ENCODE measurements at regions not wholly inside any gene's neighbourhood (a gene's known extent, or its start where the extent isn't known, plus 50 kb on each side); places are given as distances from the start of the nearest gene placed in this dataset.

GRCh38 chr5:155936520-155937406 is 390.2 kb upstream of the SGCD start:
- no peak for ATAC-seq
- WGBS (ENCODE audit: insufficient coverage, low coverage, missing lambda C conversion rate) = under 1% methylated on average over 18 of the region's 20 CpGs
- ChIA-PET POLR2A (no interaction called here), CTCF (ENCODE audit: low intra/inter-chr PET ratio) (no interaction called here)
- no peaks in the 10 kb centered on the region for H4K20me1 ChIP-seq (replicated peaks; ENCODE audit: control insufficient read depth, insufficient read depth, low read length)
- no peak overlapping the region for H2AFZ ChIP-seq (ENCODE audit: low read depth, low read length)
- H3K9me1 ChIP-seq (ENCODE audit: control insufficient read depth, insufficient read depth, low read length) = no peaks in the 10 kb centered on the region
- no peak overlapping the region for H3K4me3 ChIP-seq
- TF ChIP-seq DACH1 (IDR thresholded peaks at IDR 0.05; ENCODE audit: partially characterized antibody) (no peak), KDM2B (CRISPR knock-in tag; IDR thresholded peaks at IDR 0.05) (no peak), ARID2 (IDR thresholded peaks at IDR 0.05) (no peak), MAFG (tag; conservative IDR thresholded peaks at IDR 0.05) (no peak)
- no peaks in the 10 kb centered on the region for H3K79me2 ChIP-seq (ENCODE audit: control insufficient read depth, insufficient read depth, low read length)
- no peak for DNase-seq (ENCODE audit: extremely low read depth in 1 of 4, low spot score in 3 of 4)
- no peaks in the 10 kb centered on the region for H3K36me3 ChIP-seq (ENCODE audit: control insufficient read depth, insufficient read depth, low read length)
- intact Hi-C loops (cut with micrococcal nuclease) = no loop called here
- no peak overlapping the region for H3K9ac ChIP-seq (ENCODE audit: insufficient read depth in 1 of 2, low read depth in 2 of 2, low read length in 2 of 2)
- in situ Hi-C loops (cut with MboI) = no loop called here
- no peaks in the 10 kb centered on the region for H3K9me3 ChIP-seq (replicated peaks; ENCODE audit: control insufficient read depth, insufficient read depth, low read depth, low read length)
- no TSS peak for BruUV-seq (replicated peaks)
- H3K27me3 ChIP-seq (ENCODE audit: control insufficient read depth in 2 of 2, insufficient read depth in 2 of 2, low read length in 2 of 2) = no peaks in the 10 kb centered on the region
- FAIRE-seq = no peak
- H3K4me1 ChIP-seq (replicated peaks in 1 of 2; ENCODE audit: control insufficient read depth in 2 of 2, insufficient read depth in 2 of 2, low read length in 2 of 2) = peaks cover 0 to 4% of the 10 kb centered on the region in 2 experiments; a peak in 1 of 5 replicates
- H3K27ac ChIP-seq (ENCODE audit: extremely low read depth, low read depth, low read length) = no peak overlapping the region
- no peak overlapping the region for H3K4me2 ChIP-seq (ENCODE audit: insufficient read depth, low read length)

GRCh38 chr5:155938051-155938450 is 388.9 kb upstream of the SGCD start:
- H3K4me3 ChIP-seq = no peak overlapping the region
- intact Hi-C loops (cut with micrococcal nuclease) (no loop called here), in situ Hi-C loops (cut with MboI) (no loop called here)
- ATAC-seq = no peak
- no peak overlapping the region for H3K27ac ChIP-seq (ENCODE audit: extremely low read depth, low read depth, low read length)
- no peak for FAIRE-seq
- no peak for DNase-seq (ENCODE audit: extremely low read depth in 1 of 4, low spot score in 3 of 4)
- no peak overlapping the region for H3K9ac ChIP-seq (ENCODE audit: insufficient read depth in 1 of 2, low read depth in 2 of 2, low read length in 2 of 2)
- no peaks in the 10 kb centered on the region for H3K9me1 ChIP-seq (ENCODE audit: control insufficient read depth, insufficient read depth, low read length)
- POLR2A ChIA-PET = no interaction called here
- H3K9me3 ChIP-seq (replicated peaks; ENCODE audit: control insufficient read depth, insufficient read depth, low read depth, low read length) = no peaks in the 10 kb centered on the region
- peaks cover 0 to 4% of the 10 kb centered on the region in 2 experiments; a peak in 1 of 5 replicates for H3K4me1 ChIP-seq (replicated peaks in 1 of 2; ENCODE audit: control insufficient read depth in 2 of 2, insufficient read depth in 2 of 2, low read length in 2 of 2)
- BruUV-seq (replicated peaks) = no TSS peak
- no peaks in the 10 kb centered on the region for H4K20me1 ChIP-seq (replicated peaks; ENCODE audit: control insufficient read depth, insufficient read depth, low read length)
- no peaks in the 10 kb centered on the region for H3K27me3 ChIP-seq (ENCODE audit: control insufficient read depth in 2 of 2, insufficient read depth in 2 of 2, low read length in 2 of 2)
- CTCF ChIA-PET (ENCODE audit: low intra/inter-chr PET ratio) = no interaction called here
- H3K4me2 ChIP-seq (ENCODE audit: insufficient read depth, low read length) = no peak overlapping the region
- 0% methylated on average over 2 of the region's 2 CpGs for WGBS (ENCODE audit: insufficient coverage, low coverage, missing lambda C conversion rate)
- H3K36me3 ChIP-seq (ENCODE audit: control insufficient read depth, insufficient read depth, low read length) = no peaks in the 10 kb centered on the region
- no peaks in the 10 kb centered on the region for H3K79me2 ChIP-seq (ENCODE audit: control insufficient read depth, insufficient read depth, low read length)
- no peak overlapping the region for H2AFZ ChIP-seq (ENCODE audit: low read depth, low read length)
- no peak for TF ChIP-seq NFE2 (IDR thresholded peaks at IDR 0.05; ENCODE audit: low read depth)
